SK-N-DZ (cell line): ENCODE measurements at regions not wholly inside any gene's neighbourhood (a gene's known extent, or its start where the extent isn't known, plus 50 kb on each side); places are given as distances from the start of the nearest gene placed in this dataset.

Experiments
- DNase-seq: peaks from one replicate; pipeline ENCODE4 v3.0.0-alpha.2; 2015; ENCODE audit warnings: low spot score

GRCh38 chr16:87218281-87219055 lies 98.7 kb downstream of the C16orf95 start:
- DNase-seq = no peak

GRCh38 chr16:87219287-87219909 lies 97.8 kb downstream of the C16orf95 start:
- no peak for DNase-seq

- no peak for DNase-seq
These were observed 95.6 kb downstream of the C16orf95 start for GRCh38 chr16:87221633-87222032.

- no peak for DNase-seq
These were observed 94.9 kb downstream of the C16orf95 start for GRCh38 chr16:87222335-87222734.

GRCh38 chr16:87223656-87224248 lies 93.4 kb downstream of the C16orf95 start:
- no peak for DNase-seq

- no peak for DNase-seq
These were observed 90.3 kb downstream of the C16orf95 start for GRCh38 chr16:87226926-87227295.

GRCh38 chr16:87227296-87227951 lies 89.8 kb downstream of the C16orf95 start:
- no peak for DNase-seq

GRCh38 chr16:87228363-87228762 lies 88.8 kb downstream of the C16orf95 start:
- no peak for DNase-seq

- no peak for DNase-seq
These were observed 87.7 kb downstream of the C16orf95 start for GRCh38 chr16:87229230-87230188.

- DNase-seq = no peak
These were observed 86.6 kb downstream of the C16orf95 start for GRCh38 chr16:87230571-87230970.

- no peak for DNase-seq
These were observed 85.9 kb downstream of the C16orf95 start for GRCh38 chr16:87231295-87231694.

GRCh38 chr16:87231911-87232310 lies 85.3 kb downstream of the C16orf95 start:
- DNase-seq = no peak

GRCh38 chr16:87233928-87234327 lies 83.3 kb downstream of the C16orf95 start:
- no peak for DNase-seq

GRCh38 chr16:87234601-87235000 lies 82.6 kb downstream of the C16orf95 start:
- DNase-seq = no peak

GRCh38 chr16:87235810-87236515 lies 81.2 kb downstream of the C16orf95 start:
- DNase-seq = no peak

- DNase-seq = no peak
These were observed 80.6 kb downstream of the C16orf95 start for GRCh38 chr16:87236516-87237115.

GRCh38 chr16:87238361-87238715 lies 78.9 kb downstream of the C16orf95 start:
- no peak for DNase-seq

GRCh38 chr16:87239545-87239944 lies 77.6 kb downstream of the C16orf95 start:
- DNase-seq = no peak

GRCh38 chr16:87240211-87241136 lies 76.7 kb downstream of the C16orf95 start:
- DNase-seq = no peak
